Ovary (tissue), 7 donors: ENCODE measurements at regions not wholly inside any gene's neighbourhood (a gene's known extent, or its start where the extent isn't known, plus 50 kb on each side); places are given as distances from the start of the nearest gene placed in this dataset.

Experiments
- DNase-seq, 5 donors: peaks; one replicate each; pipeline ENCODE4 v3.0.0-alpha.2; 2019 to 2020
- H3K27ac ChIP-seq, 2 donors: fragments of 200-600 bp; one replicate each; pipeline versions ENCODE4 v1.5.1 to v1.8.0; 2019 to 2022
- H3K27me3 ChIP-seq: fragments of 200-600 bp; one replicate; pipeline ENCODE4 v1.8.0; 2022
- H3K36me3 ChIP-seq: fragments of 200-600 bp; sonication (generic); one replicate; pipeline ENCODE4 v1.5.1; 2019
- H3K4me1 ChIP-seq: one replicate; pipeline ENCODE4 v1.8.1; 2013; ENCODE audit warnings: mild to moderate bottlenecking, moderate library complexity; ENCODE audit not compliant: insufficient read depth
- H3K4me3 ChIP-seq: fragments of 200-600 bp; sonication (generic); one replicate; pipeline ENCODE4 v1.5.1; 2017
- H3K9me3 ChIP-seq, 2 donors: fragments of 200-600 bp in 1 of 2; sonication (generic) in 1 of 2; one replicate each; pipeline versions ENCODE4 v1.5.1 to v1.8.1; 2013 to 2019; ENCODE audit warnings: mild to moderate bottlenecking in 1 of 2, moderate library complexity in 1 of 2
- EP300 ChIP-seq: sonication (generic); formaldehyde crosslinking; IDR thresholded peaks from one replicate; pipeline ENCODE4 v1.6.1; 2017; ENCODE audit warnings: antibody characterized with exemption
- POLR2A ChIP-seq: fragments of 450-650 bp; IDR thresholded peaks from one replicate; pipeline ENCODE4 v1.6.1; 2017; ENCODE audit warnings: antibody characterized with exemption, mild to moderate bottlenecking, moderate library complexity
- WGBS, 3 donors: extraction: QIAGEN DNeasy Blood & Tissue Kit in 1 of 3; methylation state at CpG; one replicate each; pipeline versions ENCODE4 v1.1.5 to v1.1.7; 2013 to 2017; 5-methylcytosine and 5-hydroxymethylcytosine counted together
- intact Hi-C, 4 donors: fragments of 100-400 bp; cut with DNase I; formaldehyde crosslinking; loops; one replicate each; pipeline versions ENCODE4 v1.11.0 to v1.15.1; 2022 to 2023
- TF ChIP-seq, protein P1 (sequence below), 3 donors: fragments of 450-650 bp in 2 of 3; fragments of 200-600 bp in 1 of 3; IDR thresholded peaks; one replicate each; pipeline versions ENCODE4 v1.5.1 to v1.8.0; 2016 to 2022; ENCODE audit warnings: antibody characterized with exemption in 3 of 3, mild to moderate bottlenecking in 1 of 3
- donor health status: DM: no; HTN: no; CAD: no; lungs with moderate emphysema.
- donor health status: DM: no; HTN: no; CAD: no.
- donor health status: Bipolar disorder and iron deficiency.
- donor health status: DM: no; HTN: no; CAD: no.
- donor health status: DM: yes; HTN: yes; CAD: no.

DNA sequence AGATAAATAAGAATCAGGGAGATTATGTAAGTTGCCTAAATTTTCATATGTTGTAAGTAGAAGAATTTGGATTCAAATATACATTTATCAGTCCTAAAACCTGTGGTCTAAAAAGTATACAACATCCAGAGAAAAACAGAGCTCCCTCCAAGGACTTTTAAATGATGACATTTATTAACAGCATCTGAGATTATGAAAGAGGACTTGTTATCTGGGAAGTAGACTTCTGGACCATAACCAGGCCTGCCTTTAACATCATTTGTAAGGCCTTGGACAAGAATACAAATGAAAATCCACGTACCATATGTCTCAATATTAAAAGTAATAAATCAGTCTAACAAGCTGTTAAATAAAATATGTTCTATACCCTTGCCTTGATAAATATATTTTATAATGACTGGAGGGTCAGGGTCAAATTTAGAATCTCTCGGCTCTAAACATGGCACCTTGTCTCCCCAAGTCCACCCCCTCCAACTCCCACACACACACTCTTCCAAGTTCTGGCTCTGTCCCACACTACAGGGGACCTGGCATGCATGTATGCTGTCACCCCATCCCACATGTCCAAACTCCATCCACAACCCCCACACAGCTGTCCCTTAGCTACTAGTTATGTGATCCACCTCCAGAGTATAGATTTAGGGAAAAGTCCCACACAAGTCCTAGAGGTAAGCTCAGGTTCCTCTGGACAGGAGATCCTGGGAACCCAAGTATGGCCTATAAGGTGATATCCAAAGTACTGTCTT is 382.6 kb downstream of the CDH2 start:
- H3K4me3 ChIP-seq: no peak overlapping the region
- H3K36me3 ChIP-seq: no peaks in the 10 kb centered on the region
- no peak for DNase-seq
- H3K27me3 ChIP-seq: no peaks in the 10 kb centered on the region
- no peak for TF ChIP-seq POLR2A
- intact Hi-C loops: no loop called here
- peaks cover 3% of the 10 kb centered on the region for H3K4me1 ChIP-seq
- WGBS, 3 donors: 69 to 71% (median 69%) methylated on average over 2 of the region's 2 CpGs
- no peaks in the 10 kb centered on the region for H3K9me3 ChIP-seq
- H3K27ac ChIP-seq: no peak overlapping the region

- Histone ChIP-seq H3K27me3 (no peaks in the 10 kb centered on the region), H3K27ac (no peak overlapping the region), H3K4me1 (peaks cover 3% of the 10 kb centered on the region), H3K4me3 (no peak overlapping the region), H3K36me3 (no peaks in the 10 kb centered on the region), H3K9me3 (no peaks in the 10 kb centered on the region)
- intact Hi-C loops: no loop called here
- 88 to 93% (median 92%) methylated on average over 7 of the region's 7 CpGs for WGBS, 3 donors
- DNase-seq: no peak
- TF ChIP-seq, protein P1, sequence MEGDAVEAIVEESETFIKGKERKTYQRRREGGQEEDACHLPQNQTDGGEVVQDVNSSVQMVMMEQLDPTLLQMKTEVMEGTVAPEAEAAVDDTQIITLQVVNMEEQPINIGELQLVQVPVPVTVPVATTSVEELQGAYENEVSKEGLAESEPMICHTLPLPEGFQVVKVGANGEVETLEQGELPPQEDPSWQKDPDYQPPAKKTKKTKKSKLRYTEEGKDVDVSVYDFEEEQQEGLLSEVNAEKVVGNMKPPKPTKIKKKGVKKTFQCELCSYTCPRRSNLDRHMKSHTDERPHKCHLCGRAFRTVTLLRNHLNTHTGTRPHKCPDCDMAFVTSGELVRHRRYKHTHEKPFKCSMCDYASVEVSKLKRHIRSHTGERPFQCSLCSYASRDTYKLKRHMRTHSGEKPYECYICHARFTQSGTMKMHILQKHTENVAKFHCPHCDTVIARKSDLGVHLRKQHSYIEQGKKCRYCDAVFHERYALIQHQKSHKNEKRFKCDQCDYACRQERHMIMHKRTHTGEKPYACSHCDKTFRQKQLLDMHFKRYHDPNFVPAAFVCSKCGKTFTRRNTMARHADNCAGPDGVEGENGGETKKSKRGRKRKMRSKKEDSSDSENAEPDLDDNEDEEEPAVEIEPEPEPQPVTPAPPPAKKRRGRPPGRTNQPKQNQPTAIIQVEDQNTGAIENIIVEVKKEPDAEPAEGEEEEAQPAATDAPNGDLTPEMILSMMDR (IDR thresholded peaks at IDR 0.05): no peak
- TF ChIP-seq POLR2A (no peak), EP300 (no peak)
Measured at GRCh38 chr18:27793013-27793785, 383.7 kb downstream of the CDH2 start.

- H3K36me3 ChIP-seq: no peaks in the 10 kb centered on the region
- H3K27ac ChIP-seq: no peak overlapping the region
- no peaks in the 10 kb centered on the region for H3K4me1 ChIP-seq
- H3K4me3 ChIP-seq: no peak overlapping the region
- no peaks in the 10 kb centered on the region for H3K9me3 ChIP-seq
- intact Hi-C loops: no loop called here
- DNase-seq: no peak
- no peaks in the 10 kb centered on the region for H3K27me3 ChIP-seq
- TF ChIP-seq EP300: no peak
- WGBS, 3 donors: 90 to 98% (median 97%) methylated on average over 1 of the region's 1 CpG
Measured at GRCh38 chr18:27789406-27789805, 387.5 kb downstream of the CDH2 start.

DNA sequence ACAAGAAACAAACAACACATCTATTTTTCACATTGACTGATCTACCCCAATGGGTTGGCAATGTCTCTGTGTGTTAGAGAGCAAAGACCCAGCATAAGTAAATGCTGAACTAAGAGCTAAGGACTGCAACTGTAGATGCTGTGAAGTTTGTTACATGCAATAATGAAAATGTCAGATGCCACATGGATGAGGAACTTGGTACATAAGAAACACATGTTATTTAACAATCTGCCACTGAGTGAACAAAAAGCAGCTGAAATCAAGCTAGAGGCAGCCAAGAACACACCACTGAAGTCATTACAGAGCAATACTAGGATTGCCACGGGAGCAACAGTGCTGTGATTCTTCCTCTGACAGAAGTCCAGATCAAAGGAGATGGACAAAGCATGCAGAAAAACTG is 389.4 kb downstream of the CDH2 start:
- WGBS, 3 donors: 24 to 31% (median 26%) methylated on average over 1 of the region's 1 CpG
- TF ChIP-seq, protein P1 (IDR thresholded peaks at IDR 0.05): no peak
- TF ChIP-seq EP300 (no peak), POLR2A (no peak)

DNA sequence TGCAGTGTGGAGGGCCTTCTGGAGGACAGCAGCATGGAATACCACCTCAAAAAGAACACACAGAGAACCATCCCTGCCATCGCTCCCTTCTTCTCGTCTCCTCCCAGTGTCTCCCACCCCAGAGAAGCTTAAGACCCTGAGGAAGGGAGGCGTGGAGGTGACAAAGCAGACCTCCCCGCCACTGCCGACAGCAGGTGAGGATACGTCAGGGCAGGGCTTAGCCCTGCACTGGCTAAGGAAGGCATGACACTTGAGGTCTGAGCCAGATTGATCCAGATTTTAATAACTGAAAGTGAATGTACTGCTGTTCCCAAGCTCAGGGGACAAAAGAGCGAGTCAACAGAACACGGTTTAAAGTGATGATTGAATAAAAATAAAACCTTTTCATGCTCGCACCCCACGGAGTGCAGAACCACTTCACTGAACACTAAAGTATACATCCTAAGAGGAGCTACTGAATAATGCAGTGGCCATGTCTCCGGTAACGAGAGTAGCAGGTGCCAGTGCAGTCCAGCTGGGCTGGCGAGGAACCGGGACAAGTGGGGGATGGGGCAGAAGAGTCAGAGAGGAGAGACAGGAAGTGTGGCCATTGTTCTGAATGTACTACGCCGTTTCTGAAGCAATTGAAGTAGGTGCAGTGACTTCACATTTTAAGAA is 391.0 kb downstream of the CDH2 start:
- Histone ChIP-seq H3K36me3 (no peaks in the 10 kb centered on the region), H3K27me3 (no peaks in the 10 kb centered on the region), H3K4me1 (no peaks in the 10 kb centered on the region), H3K4me3 (no peak overlapping the region), H3K27ac (no peak overlapping the region), H3K9me3 (no peaks in the 10 kb centered on the region)
- TF ChIP-seq, protein P1 (IDR thresholded peaks at IDR 0.05): no peak
- TF ChIP-seq POLR2A (no peak), EP300 (no peak)
- no peak for DNase-seq
- WGBS, 3 donors: 90 to 93% (median 92%) methylated on average over 16 of the region's 16 CpGs
- intact Hi-C loops: no loop called here

More for the DNA sequence above, 389.4 kb downstream of the CDH2 start:
- no peak overlapping the region for H3K27ac ChIP-seq
- H3K36me3 ChIP-seq: no peaks in the 10 kb centered on the region
- DNase-seq: no peak
- no peaks in the 10 kb centered on the region for H3K4me1 ChIP-seq
- intact Hi-C loops: no loop called here
- H3K27me3 ChIP-seq: no peaks in the 10 kb centered on the region
- H3K9me3 ChIP-seq: no peaks in the 10 kb centered on the region
- no peak overlapping the region for H3K4me3 ChIP-seq
